ENCODE measurements at regions not wholly inside any gene's neighbourhood (a gene's known extent, or its start where the extent isn't known, plus 50 kb on each side); places are given as distances from the start of the nearest gene placed in this dataset.

- no peak overlapping the region for H2AFZ ChIP-seq (ENCODE audit: low read length)
- no peak for DNase-seq (ENCODE audit: insufficient read length, low spot score, missing footprints)
Observed at GRCh38 chr3:63086190-63086589, 191.9 kb upstream of the SYNPR start.

GRCh38 chr3:63089007-63089750, 188.9 kb upstream of the SYNPR start:
- Histone ChIP-seq H2AFZ (ENCODE audit: low read length) (no peak overlapping the region), H3K4me1 (ENCODE audit: insufficient read depth, low read length) (no peaks in the 10 kb centered on the region), H3K79me2 (ENCODE audit: insufficient read depth, low read length) (no peaks in the 10 kb centered on the region), H3K4me2 (ENCODE audit: insufficient read depth, low read length) (no peak overlapping the region), H3K36me3 (ENCODE audit: insufficient read depth, low read length) (no peaks in the 10 kb centered on the region), H3K27ac (ENCODE audit: low read depth, low read length) (no peak overlapping the region), H4K20me1 (ENCODE audit: insufficient read depth, low read length) (no peaks in the 10 kb centered on the region), H3K9me3 (ENCODE audit: low read depth, low read length) (no peaks in the 10 kb centered on the region), H3K27me3 (ENCODE audit: insufficient read depth, low read length) (no peaks in the 10 kb centered on the region), H3K4me3 (ENCODE audit: insufficient read depth, low read length) (no peak overlapping the region)
- DNase-seq (ENCODE audit: insufficient read length, low spot score, missing footprints): no peak
- TF ChIP-seq CTCF (IDR thresholded peaks at IDR 0.05; ENCODE audit: extremely low read depth, low read depth, low read length): no peak

More at GRCh38 chr3:63086190-63086589, 191.9 kb upstream of the SYNPR start:
- Histone ChIP-seq H3K27me3 (ENCODE audit: insufficient read depth, low read length) (no peaks in the 10 kb centered on the region), H3K27ac (ENCODE audit: low read depth, low read length) (no peak overlapping the region), H3K4me2 (ENCODE audit: insufficient read depth, low read length) (no peak overlapping the region), H3K36me3 (ENCODE audit: insufficient read depth, low read length) (no peaks in the 10 kb centered on the region), H3K79me2 (ENCODE audit: insufficient read depth, low read length) (no peaks in the 10 kb centered on the region), H4K20me1 (ENCODE audit: insufficient read depth, low read length) (no peaks in the 10 kb centered on the region), H3K4me1 (ENCODE audit: insufficient read depth, low read length) (no peaks in the 10 kb centered on the region), H3K9me3 (ENCODE audit: low read depth, low read length) (no peaks in the 10 kb centered on the region), H3K4me3 (ENCODE audit: insufficient read depth, low read length) (no peak overlapping the region)
- no peak for TF ChIP-seq CTCF (IDR thresholded peaks at IDR 0.05; ENCODE audit: extremely low read depth, low read depth, low read length)

- Histone ChIP-seq H4K20me1 (ENCODE audit: insufficient read depth, low read length) (no peaks in the 10 kb centered on the region), H3K36me3 (ENCODE audit: insufficient read depth, low read length) (no peaks in the 10 kb centered on the region), H3K4me1 (ENCODE audit: insufficient read depth, low read length) (no peaks in the 10 kb centered on the region), H3K4me3 (ENCODE audit: insufficient read depth, low read length) (no peak overlapping the region), H3K27ac (ENCODE audit: low read depth, low read length) (no peak overlapping the region), H3K9me3 (ENCODE audit: low read depth, low read length) (no peaks in the 10 kb centered on the region), H3K79me2 (ENCODE audit: insufficient read depth, low read length) (no peaks in the 10 kb centered on the region), H3K27me3 (ENCODE audit: insufficient read depth, low read length) (no peaks in the 10 kb centered on the region), H2AFZ (ENCODE audit: low read length) (no peak overlapping the region), H3K4me2 (ENCODE audit: insufficient read depth, low read length) (no peak overlapping the region)
- no peak for DNase-seq (ENCODE audit: insufficient read length, low spot score, missing footprints)
- no peak for TF ChIP-seq CTCF (IDR thresholded peaks at IDR 0.05; ENCODE audit: extremely low read depth, low read depth, low read length)
Observed at GRCh38 chr3:63089751-63090132, 188.4 kb upstream of the SYNPR start.

GRCh38 chr3:63090656-63091055, 187.5 kb upstream of the SYNPR start:
- no peak overlapping the region for H3K4me2 ChIP-seq (ENCODE audit: insufficient read depth, low read length)
- H3K79me2 ChIP-seq (ENCODE audit: insufficient read depth, low read length): no peaks in the 10 kb centered on the region
- no peaks in the 10 kb centered on the region for H3K4me1 ChIP-seq (ENCODE audit: insufficient read depth, low read length)
- no peaks in the 10 kb centered on the region for H3K36me3 ChIP-seq (ENCODE audit: insufficient read depth, low read length)
- H3K9me3 ChIP-seq (ENCODE audit: low read depth, low read length): no peaks in the 10 kb centered on the region
- H3K27ac ChIP-seq (ENCODE audit: low read depth, low read length): no peak overlapping the region
- no peaks in the 10 kb centered on the region for H3K27me3 ChIP-seq (ENCODE audit: insufficient read depth, low read length)
- H4K20me1 ChIP-seq (ENCODE audit: insufficient read depth, low read length): no peaks in the 10 kb centered on the region
- H3K4me3 ChIP-seq (ENCODE audit: insufficient read depth, low read length): no peak overlapping the region
- DNase-seq (ENCODE audit: insufficient read length, low spot score, missing footprints): no peak
- no peak overlapping the region for H2AFZ ChIP-seq (ENCODE audit: low read length)
- TF ChIP-seq CTCF (IDR thresholded peaks at IDR 0.05; ENCODE audit: extremely low read depth, low read depth, low read length): no peak
